ENCODE measurements at regions not wholly inside any gene's neighbourhood (a gene's known extent, or its start where the extent isn't known, plus 50 kb on each side); places are given as distances from the start of the nearest gene placed in this dataset.

- no peak overlapping the region for H3K4me3 ChIP-seq (replicated peaks; ENCODE audit: low read depth, low read length)
- TF ChIP-seq CTCF (IDR thresholded peaks at IDR 0.05; ENCODE audit: low read length, missing control alignments), result no peak
- DNase-seq (ENCODE audit: low read depth), result no peak
Measured at GRCh38 chr14:103267226-103267910, 66.7 kb upstream of the EIF5 start.

GRCh38 chr14:103271189-103271588 is 62.8 kb upstream of the EIF5 start:
- TF ChIP-seq CTCF (IDR thresholded peaks at IDR 0.05; ENCODE audit: low read length, missing control alignments), result no peak
- H3K4me3 ChIP-seq (replicated peaks; ENCODE audit: low read depth, low read length), result no peak overlapping the region
- DNase-seq (ENCODE audit: low read depth), result no peak

- H3K4me3 ChIP-seq (replicated peaks; ENCODE audit: low read depth, low read length), result no peak overlapping the region
- no peak for TF ChIP-seq CTCF (IDR thresholded peaks at IDR 0.05; ENCODE audit: low read length, missing control alignments)
- no peak for DNase-seq (ENCODE audit: low read depth)
Measured at GRCh38 chr14:103273145-103273744, 60.8 kb upstream of the EIF5 start.

- no peak for TF ChIP-seq CTCF (IDR thresholded peaks at IDR 0.05; ENCODE audit: low read length, missing control alignments)
- no peak for DNase-seq (ENCODE audit: low read depth)
- H3K4me3 ChIP-seq (replicated peaks; ENCODE audit: low read depth, low read length), result no peak overlapping the region
Measured at GRCh38 chr14:103273745-103274615, 60.1 kb upstream of the EIF5 start.

- no peak for DNase-seq (ENCODE audit: low read depth)
- no peak overlapping the region for H3K4me3 ChIP-seq (replicated peaks; ENCODE audit: low read depth, low read length)
- no peak for TF ChIP-seq CTCF (IDR thresholded peaks at IDR 0.05; ENCODE audit: low read length, missing control alignments)
Measured at GRCh38 chr14:103275000-103275399, 59.0 kb upstream of the EIF5 start.

GRCh38 chr14:103277931-103278330 is 56.1 kb upstream of the EIF5 start:
- no peak overlapping the region for H3K4me3 ChIP-seq (replicated peaks; ENCODE audit: low read depth, low read length)
- no peak for DNase-seq (ENCODE audit: low read depth)
- TF ChIP-seq CTCF (IDR thresholded peaks at IDR 0.05; ENCODE audit: low read length, missing control alignments), result no peak

Data from fibroblast of pulmonary artery (primary cell).